Thoracic aorta (tissue), 2 donors: ENCODE measurements at regions not wholly inside any gene's neighbourhood (a gene's known extent, or its start where the extent isn't known, plus 50 kb on each side); places are given as distances from the start of the nearest gene placed in this dataset.

Experiments used
- ATAC-seq: fragments of 150-250 bp; one replicate; pipeline ENCODE4 v1.8.0; 2017; ENCODE audit warnings: low read depth; ENCODE audit not compliant: insufficient number of reproducible peaks, low FRiP score
- DNase-seq: peaks from one replicate; pipeline ENCODE4 v3.0.0-alpha.2; 2020; ENCODE audit warnings: low spot score
- H3K27ac ChIP-seq, 2 donors: fragments of 200-600 bp; sonication (generic); 1 replicate in 1 of 2; 2 replicates in 1 of 2; pipeline ENCODE4 v1.5.1; 2016; ENCODE audit warnings: mild to moderate bottlenecking in 2 of 2, moderate library complexity in 2 of 2
- H3K27me3 ChIP-seq: fragments of 200-600 bp; sonication (generic); replicated peaks from 2 replicates; pipeline ENCODE4 v1.6.0; 2016; ENCODE audit warnings: mild to moderate bottlenecking; ENCODE audit not compliant: insufficient read depth
- H3K36me3 ChIP-seq: fragments of 200-600 bp; sonication (generic); one replicate; pipeline ENCODE4 v1.5.1; 2016
- H3K4me1 ChIP-seq, 2 donors: fragments of 200-600 bp; sonication (generic); 1 replicate in 1 of 2; 2 replicates in 1 of 2; pipeline versions ENCODE4 v1.5.1 to v1.6.0; 2016; ENCODE audit warnings: low read depth in 2 of 2, mild to moderate bottlenecking in 1 of 2; ENCODE audit not compliant: control insufficient read depth in 1 of 2
- H3K4me3 ChIP-seq: fragments of 200-600 bp; sonication (generic); 2 replicates; pipeline ENCODE4 v1.5.1; 2016; ENCODE audit warnings: mild to moderate bottlenecking
- H3K9me3 ChIP-seq: fragments of 200-600 bp; sonication (generic); 2 replicates; pipeline ENCODE4 v1.5.1; 2016
- TF ChIP-seq, protein P1 (sequence below): fragments of 200-600 bp; sonication (generic); IDR thresholded peaks from one replicate; pipeline ENCODE4 v1.5.1; 2019; ENCODE audit warnings: antibody characterized with exemption

DNA sequence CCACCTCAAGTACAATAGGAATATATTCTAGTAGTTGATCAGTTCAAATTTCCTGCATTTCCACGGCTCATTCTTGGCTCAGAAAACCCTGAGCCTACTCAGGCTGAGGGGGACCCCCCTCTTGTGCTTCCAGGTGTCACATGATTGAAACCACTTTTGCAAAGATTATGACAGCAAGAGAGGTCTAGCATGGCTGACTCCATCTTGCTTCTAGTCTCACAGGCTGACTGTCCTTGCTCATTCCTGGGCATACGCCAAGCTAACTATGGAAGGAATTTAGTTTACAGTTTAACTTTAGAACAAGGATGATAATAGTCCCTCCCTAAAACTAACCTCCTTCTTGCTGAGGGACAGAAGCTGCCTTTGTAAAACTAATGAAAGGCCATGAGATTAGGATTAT is 154.1 kb downstream of the SNX18 start:
- H3K9me3 ChIP-seq: no peaks in the 10 kb centered on the region
- H3K27ac ChIP-seq: peak overlapping the region in 1 of 2 donors; percentile 67
- ATAC-seq: no peak
- DNase-seq: no peak
- H3K27me3 ChIP-seq: no peaks in the 10 kb centered on the region
- no peak overlapping the region for H3K4me3 ChIP-seq
- H3K4me1 ChIP-seq: peaks cover 20 to 49% of the 10 kb centered on the region in 2 donors
- TF ChIP-seq, protein P1, sequence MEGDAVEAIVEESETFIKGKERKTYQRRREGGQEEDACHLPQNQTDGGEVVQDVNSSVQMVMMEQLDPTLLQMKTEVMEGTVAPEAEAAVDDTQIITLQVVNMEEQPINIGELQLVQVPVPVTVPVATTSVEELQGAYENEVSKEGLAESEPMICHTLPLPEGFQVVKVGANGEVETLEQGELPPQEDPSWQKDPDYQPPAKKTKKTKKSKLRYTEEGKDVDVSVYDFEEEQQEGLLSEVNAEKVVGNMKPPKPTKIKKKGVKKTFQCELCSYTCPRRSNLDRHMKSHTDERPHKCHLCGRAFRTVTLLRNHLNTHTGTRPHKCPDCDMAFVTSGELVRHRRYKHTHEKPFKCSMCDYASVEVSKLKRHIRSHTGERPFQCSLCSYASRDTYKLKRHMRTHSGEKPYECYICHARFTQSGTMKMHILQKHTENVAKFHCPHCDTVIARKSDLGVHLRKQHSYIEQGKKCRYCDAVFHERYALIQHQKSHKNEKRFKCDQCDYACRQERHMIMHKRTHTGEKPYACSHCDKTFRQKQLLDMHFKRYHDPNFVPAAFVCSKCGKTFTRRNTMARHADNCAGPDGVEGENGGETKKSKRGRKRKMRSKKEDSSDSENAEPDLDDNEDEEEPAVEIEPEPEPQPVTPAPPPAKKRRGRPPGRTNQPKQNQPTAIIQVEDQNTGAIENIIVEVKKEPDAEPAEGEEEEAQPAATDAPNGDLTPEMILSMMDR: no peak
- no peaks in the 10 kb centered on the region for H3K36me3 ChIP-seq

GRCh38 chr5:54671111-54671531 is 153.6 kb downstream of the SNX18 start:
- Histone ChIP-seq H3K9me3 (no peaks in the 10 kb centered on the region), H3K4me3 (no peak overlapping the region), H3K27me3 (no peaks in the 10 kb centered on the region), H3K27ac (peak overlapping the region in 1 of 2 donors; percentile 67), H3K36me3 (no peaks in the 10 kb centered on the region), H3K4me1 (peaks cover 20 to 44% of the 10 kb centered on the region in 2 donors)
- peak; percentile 22 for ATAC-seq
- TF ChIP-seq, protein P1: no peak
- no peak for DNase-seq

GRCh38 chr5:54670281-54670680 is 152.7 kb downstream of the SNX18 start:
- DNase-seq (no peak), ATAC-seq (no peak)
- Histone ChIP-seq H3K36me3 (no peaks in the 10 kb centered on the region), H3K27me3 (no peaks in the 10 kb centered on the region), H3K4me1 (peaks cover 20 to 39% of the 10 kb centered on the region in 2 donors), H3K9me3 (no peaks in the 10 kb centered on the region), H3K4me3 (no peak overlapping the region), H3K27ac (peak overlapping the region in 1 of 2 donors; percentile 67)
- TF ChIP-seq, protein P1: no peak

- no peak for ATAC-seq
These were observed 152.3 kb downstream of the SNX18 start for GRCh38 chr5:54669845-54670244.

GRCh38 chr5:54669285-54669684 is 151.7 kb downstream of the SNX18 start:
- H3K9me3 ChIP-seq: no peaks in the 10 kb centered on the region
- no peaks in the 10 kb centered on the region for H3K36me3 ChIP-seq
- no peak overlapping the region for H3K4me3 ChIP-seq
- no peak for ATAC-seq
- H3K27me3 ChIP-seq: no peaks in the 10 kb centered on the region
- peak overlapping the region; percentile 48 to 67 for H3K27ac ChIP-seq
- TF ChIP-seq, protein P1: no peak
- no peak for DNase-seq
- H3K4me1 ChIP-seq: peaks cover 24 to 49% of the 10 kb centered on the region in 2 donors

More at GRCh38 chr5:54669845-54670244, 152.3 kb downstream of the SNX18 start:
- TF ChIP-seq, protein P1: no peak
- Histone ChIP-seq H3K36me3 (no peaks in the 10 kb centered on the region), H3K27ac (peak overlapping the region in 1 of 2 donors; percentile 67), H3K4me3 (no peak overlapping the region), H3K9me3 (no peaks in the 10 kb centered on the region), H3K27me3 (no peaks in the 10 kb centered on the region), H3K4me1 (peaks cover 20 to 43% of the 10 kb centered on the region in 2 donors)
- DNase-seq: no peak
